LNCAP (cell line): ENCODE measurements at regions not wholly inside any gene's neighbourhood (a gene's known extent, or its start where the extent isn't known, plus 50 kb on each side); places are given as distances from the start of the nearest gene placed in this dataset.
A peak's percentile ranks its signal among the peaks of the same experiment; 100 is the strongest.

Experiments used
- CTCF ChIP-seq: fragments of 450-650 bp; IDR thresholded peaks from 2 replicates; pipeline ENCODE4 v1.5.1; 2017; ENCODE audit warnings: mild to moderate bottlenecking

- TF ChIP-seq CTCF: no peak
Measured at GRCh38 chr6:165766457-165766856, 103.4 kb upstream of the PDE10A start.

- no peak for TF ChIP-seq CTCF
Measured at GRCh38 chr6:165766026-165766425, 103.0 kb upstream of the PDE10A start.

- TF ChIP-seq CTCF: no peak
Measured at GRCh38 chr6:165762876-165763275, 99.8 kb upstream of the PDE10A start.

GRCh38 chr6:165762125-165762524 lies 99.1 kb upstream of the PDE10A start:
- TF ChIP-seq CTCF: no peak

GRCh38 chr6:165760803-165761185 lies 97.8 kb upstream of the PDE10A start:
- TF ChIP-seq CTCF: no peak

- no peak for TF ChIP-seq CTCF
Measured at GRCh38 chr6:165760126-165760802, 97.2 kb upstream of the PDE10A start.

- no peak for TF ChIP-seq CTCF
Measured at GRCh38 chr6:165758441-165758840, 95.4 kb upstream of the PDE10A start.

- TF ChIP-seq CTCF: peak; percentile 42
Measured at GRCh38 chr6:165755583-165755982, 92.5 kb upstream of the PDE10A start.
